WTC11 (cell line): ENCODE measurements at regions not wholly inside any gene's neighbourhood (a gene's known extent, or its start where the extent isn't known, plus 50 kb on each side); places are given as distances from the start of the nearest gene placed in this dataset.

Experiments
- ATAC-seq: fragments of 200-7000 bp; cut with Tn5 transposase; 2 replicates; pipeline ENCODE4 v1.10.0; 2021; ENCODE audit warnings: mild to moderate bottlenecking, moderate library complexity
- CTCF ChIA-PET: fragments of 300-600 bp; sonication (Branson Sonifier 250); formaldehyde crosslinking; loops from one replicate; lab custom pipeline; 2021; ENCODE audit warnings: antibody characterized with exemption; lab: Charles Lee
- POLR2A ChIA-PET: fragments of 350-600 bp; sonication (Branson Sonifier 250); formaldehyde crosslinking; loops from one replicate; lab custom pipeline; 2021; ENCODE audit warnings: antibody characterized with exemption; lab: Charles Lee
- DNase-seq: peaks from one replicate; pipeline ENCODE4 v3.0.0; 2021; ENCODE audit warnings: low spot score
- H3K27ac Mint-ChIP-seq: 2 replicates; pipeline ENCODE4 v1.8.0; 2021; ENCODE audit warnings: mixed read lengths
- H3K27me3 Mint-ChIP-seq: 2 replicates; pipeline ENCODE4 v1.8.0; 2021; ENCODE audit warnings: low read depth, mild to moderate bottlenecking, moderate library complexity, mixed read lengths
- H3K36me3 Mint-ChIP-seq: 2 replicates; pipeline ENCODE4 v1.8.0; 2021; ENCODE audit warnings: mixed read lengths
- H3K4me1 Mint-ChIP-seq: 2 replicates; pipeline ENCODE4 v1.8.0; 2022; ENCODE audit warnings: mixed read lengths
- H3K4me3 Mint-ChIP-seq: 2 replicates; pipeline ENCODE4 v1.8.0; 2021; ENCODE audit warnings: mild to moderate bottlenecking, moderate library complexity, mixed read lengths
- H3K9me3 Mint-ChIP-seq: 2 replicates; pipeline ENCODE4 v1.8.0; 2021; ENCODE audit warnings: mixed read lengths
- ATF2 ChIP-seq: sonication (generic); formaldehyde crosslinking; IDR thresholded peaks from 2 replicates; pipeline ENCODE4 v1.8.1; 2022; ENCODE audit warnings: low read depth, missing genetic modification reagents, borderline replicate concordance
- CREB1 ChIP-seq: sonication (generic); formaldehyde crosslinking; IDR thresholded peaks from 2 replicates; pipeline ENCODE4 v1.8.0; 2023; ENCODE audit warnings: mild to moderate bottlenecking, missing genetic modification reagents
- ESRRA ChIP-seq: sonication (generic); formaldehyde crosslinking; IDR thresholded peaks from 2 replicates; pipeline ENCODE4 v1.8.1; 2022; ENCODE audit warnings: mild to moderate bottlenecking, missing genetic modification reagents, borderline replicate concordance
- FOXP1 ChIP-seq: sonication (generic); formaldehyde crosslinking; IDR thresholded peaks from 2 replicates; pipeline ENCODE4 v1.8.0; 2022; ENCODE audit warnings: missing genetic modification reagents, mild to moderate bottlenecking, moderate library complexity, borderline replicate concordance
- NFE2L1 ChIP-seq: sonication (generic); formaldehyde crosslinking; IDR thresholded peaks from 2 replicates; pipeline ENCODE4 v1.8.1; 2023; ENCODE audit warnings: missing genetic modification reagents
- NFYB ChIP-seq: sonication (generic); formaldehyde crosslinking; conservative IDR thresholded peaks from 2 replicates; pipeline ENCODE4 v1.8.0; 2022; ENCODE audit warnings: low read depth, missing genetic modification reagents
- NR1H2 ChIP-seq: sonication (generic); formaldehyde crosslinking; IDR thresholded peaks from 2 replicates; pipeline ENCODE4 v1.9.0; 2021; ENCODE audit warnings: mild to moderate bottlenecking, moderate library complexity, missing genetic modification reagents
- PREB ChIP-seq: sonication (generic); formaldehyde crosslinking; IDR thresholded peaks from 2 replicates; pipeline ENCODE4 v1.8.1; 2022; ENCODE audit warnings: mild to moderate bottlenecking, missing genetic modification reagents, moderate library complexity, borderline replicate concordance
- ZNF138 ChIP-seq: sonication (generic); formaldehyde crosslinking; conservative IDR thresholded peaks from 2 replicates; pipeline ENCODE4 v1.8.1; 2022; ENCODE audit warnings: mild to moderate bottlenecking, moderate library complexity, missing genetic modification reagents
- ZNF232 ChIP-seq: sonication (generic); formaldehyde crosslinking; IDR thresholded peaks from 2 replicates; pipeline ENCODE4 v1.8.0; 2022; ENCODE audit warnings: mild to moderate bottlenecking, missing genetic modification reagents
- ZNF396 ChIP-seq: fragments of 250-450 bp; sonication (Bioruptor Pico); IDR thresholded peaks from 2 replicates; pipeline ENCODE4 v1.8.0; 2021; ENCODE audit warnings: mild to moderate bottlenecking, moderate library complexity, borderline replicate concordance
- ZNF416 ChIP-seq: fragments of 250-450 bp; sonication (Bioruptor Pico); IDR thresholded peaks from 2 replicates; pipeline ENCODE4 v1.9.0; 2021; ENCODE audit warnings: mild to moderate bottlenecking, inconsistent platforms
- ZNF423 ChIP-seq: fragments of 250-450 bp; sonication (Bioruptor Pico); IDR thresholded peaks from 2 replicates; pipeline ENCODE4 v2.1.2; 2022; ENCODE audit warnings: mild to moderate bottlenecking, moderate library complexity
- TF ChIP-seq, protein P1 (sequence below): fragments of 250-450 bp; sonication (Bioruptor Pico); IDR thresholded peaks from 2 replicates; pipeline ENCODE4 v1.9.0; 2021; ENCODE audit warnings: moderate library complexity, mild to moderate bottlenecking, inconsistent platforms, borderline replicate concordance
- TF ChIP-seq, protein P2 (sequence below): fragments of 250-450 bp; sonication (Bioruptor Pico); IDR thresholded peaks from 2 replicates; pipeline ENCODE4 v2.1.2; 2022; ENCODE audit warnings: mild to moderate bottlenecking, moderate library complexity
- TF ChIP-seq, protein P3 (sequence below): sonication (generic); formaldehyde crosslinking; IDR thresholded peaks from 2 replicates; pipeline ENCODE4 v1.8.0; 2022; ENCODE audit warnings: mild to moderate bottlenecking, missing genetic modification reagents
- TF ChIP-seq, protein P4 (sequence below): sonication (generic); formaldehyde crosslinking; IDR thresholded peaks from 2 replicates; pipeline ENCODE4 v1.8.0; 2023; ENCODE audit warnings: missing genetic modification reagents, mild to moderate bottlenecking, borderline replicate concordance
- TF ChIP-seq, protein P5 (sequence below): sonication (generic); formaldehyde crosslinking; IDR thresholded peaks from 2 replicates; pipeline ENCODE4 v1.8.1; 2023; ENCODE audit warnings: mild to moderate bottlenecking, missing genetic modification reagents

DNA sequence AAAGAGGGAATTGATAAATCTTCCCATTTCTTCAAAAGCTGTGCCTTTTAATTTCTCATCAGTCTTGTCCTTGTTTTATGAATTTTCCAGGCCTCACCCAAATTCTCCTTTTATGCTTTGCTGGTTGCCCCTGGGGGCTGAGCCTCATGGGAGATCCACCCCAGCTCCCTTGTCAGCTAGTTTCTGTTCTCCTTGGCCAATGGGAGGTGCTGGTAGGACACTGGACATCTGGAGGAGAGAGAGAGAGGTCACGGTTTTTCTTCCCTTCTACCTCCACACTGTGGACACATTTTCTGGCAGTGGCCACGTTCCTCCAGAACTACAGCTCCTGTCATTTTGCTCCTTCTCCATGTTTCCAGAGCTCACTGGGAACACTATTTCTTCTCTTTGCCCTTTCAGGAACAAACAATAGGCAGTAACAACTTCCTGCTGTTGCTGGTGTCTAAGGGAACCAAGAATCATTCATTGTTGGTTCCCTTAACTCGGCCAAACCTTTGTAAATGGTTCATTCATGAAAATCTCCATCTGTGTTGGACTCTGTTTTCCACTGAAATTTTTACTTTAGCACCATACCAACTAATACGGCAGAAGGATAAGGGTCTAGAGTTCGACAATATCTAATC lies 334.5 kb downstream of the GPAT3 start:
- H3K27ac Mint-ChIP-seq = no peak overlapping the region
- POLR2A ChIA-PET = no interaction called here

More for the DNA sequence above, 334.5 kb downstream of the GPAT3 start:
- no peak overlapping the region for H3K4me3 Mint-ChIP-seq
- TF ChIP-seq, protein P1, sequence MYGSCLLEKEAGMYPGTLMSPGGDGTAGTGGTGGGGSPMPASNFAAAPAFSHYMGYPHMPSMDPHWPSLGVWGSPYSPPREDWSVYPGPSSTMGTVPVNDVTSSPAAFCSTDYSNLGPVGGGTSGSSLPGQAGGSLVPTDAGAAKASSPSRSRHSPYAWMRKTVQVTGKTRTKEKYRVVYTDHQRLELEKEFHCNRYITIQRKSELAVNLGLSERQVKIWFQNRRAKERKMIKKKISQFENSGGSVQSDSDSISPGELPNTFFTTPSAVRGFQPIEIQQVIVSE (CRISPR knock-in tag) = no peak
- TF ChIP-seq CREB1 = no peak
- TF ChIP-seq ATF2 (CRISPR knock-in tag) = no peak
- TF ChIP-seq ZNF396 (CRISPR knock-in tag) = no peak
- no peak for TF ChIP-seq ZNF232 (CRISPR knock-in tag)
- no peak for TF ChIP-seq NFYB (CRISPR knock-in tag)
- TF ChIP-seq ZNF416 (CRISPR knock-in tag) = no peak
- TF ChIP-seq NFE2L1 (CRISPR knock-in tag) = no peak
- TF ChIP-seq, protein P2, sequence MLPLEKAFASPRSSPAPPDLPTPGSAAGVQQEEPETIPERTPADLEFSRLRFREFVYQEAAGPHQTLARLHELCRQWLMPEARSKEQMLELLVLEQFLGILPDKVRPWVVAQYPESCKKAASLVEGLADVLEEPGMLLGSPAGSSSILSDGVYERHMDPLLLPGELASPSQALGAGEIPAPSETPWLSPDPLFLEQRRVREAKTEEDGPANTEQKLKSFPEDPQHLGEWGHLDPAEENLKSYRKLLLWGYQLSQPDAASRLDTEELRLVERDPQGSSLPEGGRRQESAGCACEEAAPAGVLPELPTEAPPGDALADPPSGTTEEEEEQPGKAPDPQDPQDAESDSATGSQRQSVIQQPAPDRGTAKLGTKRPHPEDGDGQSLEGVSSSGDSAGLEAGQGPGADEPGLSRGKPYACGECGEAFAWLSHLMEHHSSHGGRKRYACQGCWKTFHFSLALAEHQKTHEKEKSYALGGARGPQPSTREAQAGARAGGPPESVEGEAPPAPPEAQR (CRISPR knock-in tag) = no peak
- TF ChIP-seq NR1H2 (CRISPR knock-in tag) = no peak
- TF ChIP-seq, protein P3, sequence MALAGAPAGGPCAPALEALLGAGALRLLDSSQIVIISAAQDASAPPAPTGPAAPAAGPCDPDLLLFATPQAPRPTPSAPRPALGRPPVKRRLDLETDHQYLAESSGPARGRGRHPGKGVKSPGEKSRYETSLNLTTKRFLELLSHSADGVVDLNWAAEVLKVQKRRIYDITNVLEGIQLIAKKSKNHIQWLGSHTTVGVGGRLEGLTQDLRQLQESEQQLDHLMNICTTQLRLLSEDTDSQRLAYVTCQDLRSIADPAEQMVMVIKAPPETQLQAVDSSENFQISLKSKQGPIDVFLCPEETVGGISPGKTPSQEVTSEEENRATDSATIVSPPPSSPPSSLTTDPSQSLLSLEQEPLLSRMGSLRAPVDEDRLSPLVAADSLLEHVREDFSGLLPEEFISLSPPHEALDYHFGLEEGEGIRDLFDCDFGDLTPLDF (CRISPR knock-in tag) = no peak
- no peak for TF ChIP-seq ZNF423
- TF ChIP-seq FOXP1 (CRISPR knock-in tag) = no peak
- TF ChIP-seq, protein P4, sequence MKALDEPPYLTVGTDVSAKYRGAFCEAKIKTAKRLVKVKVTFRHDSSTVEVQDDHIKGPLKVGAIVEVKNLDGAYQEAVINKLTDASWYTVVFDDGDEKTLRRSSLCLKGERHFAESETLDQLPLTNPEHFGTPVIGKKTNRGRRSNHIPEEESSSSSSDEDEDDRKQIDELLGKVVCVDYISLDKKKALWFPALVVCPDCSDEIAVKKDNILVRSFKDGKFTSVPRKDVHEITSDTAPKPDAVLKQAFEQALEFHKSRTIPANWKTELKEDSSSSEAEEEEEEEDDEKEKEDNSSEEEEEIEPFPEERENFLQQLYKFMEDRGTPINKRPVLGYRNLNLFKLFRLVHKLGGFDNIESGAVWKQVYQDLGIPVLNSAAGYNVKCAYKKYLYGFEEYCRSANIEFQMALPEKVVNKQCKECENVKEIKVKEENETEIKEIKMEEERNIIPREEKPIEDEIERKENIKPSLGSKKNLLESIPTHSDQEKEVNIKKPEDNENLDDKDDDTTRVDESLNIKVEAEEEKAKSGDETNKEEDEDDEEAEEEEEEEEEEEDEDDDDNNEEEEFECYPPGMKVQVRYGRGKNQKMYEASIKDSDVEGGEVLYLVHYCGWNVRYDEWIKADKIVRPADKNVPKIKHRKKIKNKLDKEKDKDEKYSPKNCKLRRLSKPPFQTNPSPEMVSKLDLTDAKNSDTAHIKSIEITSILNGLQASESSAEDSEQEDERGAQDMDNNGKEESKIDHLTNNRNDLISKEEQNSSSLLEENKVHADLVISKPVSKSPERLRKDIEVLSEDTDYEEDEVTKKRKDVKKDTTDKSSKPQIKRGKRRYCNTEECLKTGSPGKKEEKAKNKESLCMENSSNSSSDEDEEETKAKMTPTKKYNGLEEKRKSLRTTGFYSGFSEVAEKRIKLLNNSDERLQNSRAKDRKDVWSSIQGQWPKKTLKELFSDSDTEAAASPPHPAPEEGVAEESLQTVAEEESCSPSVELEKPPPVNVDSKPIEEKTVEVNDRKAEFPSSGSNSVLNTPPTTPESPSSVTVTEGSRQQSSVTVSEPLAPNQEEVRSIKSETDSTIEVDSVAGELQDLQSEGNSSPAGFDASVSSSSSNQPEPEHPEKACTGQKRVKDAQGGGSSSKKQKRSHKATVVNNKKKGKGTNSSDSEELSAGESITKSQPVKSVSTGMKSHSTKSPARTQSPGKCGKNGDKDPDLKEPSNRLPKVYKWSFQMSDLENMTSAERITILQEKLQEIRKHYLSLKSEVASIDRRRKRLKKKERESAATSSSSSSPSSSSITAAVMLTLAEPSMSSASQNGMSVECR (CRISPR knock-in tag) = no peak
- TF ChIP-seq, protein P5, sequence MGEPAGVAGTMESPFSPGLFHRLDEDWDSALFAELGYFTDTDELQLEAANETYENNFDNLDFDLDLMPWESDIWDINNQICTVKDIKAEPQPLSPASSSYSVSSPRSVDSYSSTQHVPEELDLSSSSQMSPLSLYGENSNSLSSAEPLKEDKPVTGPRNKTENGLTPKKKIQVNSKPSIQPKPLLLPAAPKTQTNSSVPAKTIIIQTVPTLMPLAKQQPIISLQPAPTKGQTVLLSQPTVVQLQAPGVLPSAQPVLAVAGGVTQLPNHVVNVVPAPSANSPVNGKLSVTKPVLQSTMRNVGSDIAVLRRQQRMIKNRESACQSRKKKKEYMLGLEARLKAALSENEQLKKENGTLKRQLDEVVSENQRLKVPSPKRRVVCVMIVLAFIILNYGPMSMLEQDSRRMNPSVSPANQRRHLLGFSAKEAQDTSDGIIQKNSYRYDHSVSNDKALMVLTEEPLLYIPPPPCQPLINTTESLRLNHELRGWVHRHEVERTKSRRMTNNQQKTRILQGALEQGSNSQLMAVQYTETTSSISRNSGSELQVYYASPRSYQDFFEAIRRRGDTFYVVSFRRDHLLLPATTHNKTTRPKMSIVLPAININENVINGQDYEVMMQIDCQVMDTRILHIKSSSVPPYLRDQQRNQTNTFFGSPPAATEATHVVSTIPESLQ (CRISPR knock-in tag) = no peak
- TF ChIP-seq ESRRA (CRISPR knock-in tag) = no peak
- TF ChIP-seq PREB (CRISPR knock-in tag) = no peak
- no peak for TF ChIP-seq ZNF138 (CRISPR knock-in tag)
- CTCF ChIA-PET = no interaction called here
- no peaks in the 10 kb centered on the region for H3K9me3 Mint-ChIP-seq
- H3K27me3 Mint-ChIP-seq = no peaks in the 10 kb centered on the region
- no peaks in the 10 kb centered on the region for H3K36me3 Mint-ChIP-seq
- H3K4me1 Mint-ChIP-seq = peaks cover 15% of the 10 kb centered on the region
- ATAC-seq (no peak), DNase-seq (no peak)
